CD4-positive, CD25-positive, alpha-beta regulatory T cell (primary cell): ENCODE measurements at regions not wholly inside any gene's neighbourhood (a gene's known extent, or its start where the extent isn't known, plus 50 kb on each side); places are given as distances from the start of the nearest gene placed in this dataset.

Experiments
- ATAC-seq, 2 donors: fragments of 150-1000 bp; cut with Tn5 transposase; one replicate each; pipeline ENCODE4 v1.10.0; 2021; ENCODE audit warnings: low read depth in 2 of 2, moderate number of reproducible peaks in 2 of 2, moderate library complexity in 1 of 2
- DNase-seq, 3 donors: peaks; one replicate each; pipeline versions ENCODE4 v3.0.0 to v3.0.0-alpha.2; 2012 to 2022; ENCODE audit warnings: mixed read lengths in 1 of 3
- H3K27ac ChIP-seq: one replicate; pipeline ENCODE4 v1.7.0; 2013; ENCODE audit warnings: mild to moderate bottlenecking, low read length; ENCODE audit not compliant: insufficient read depth, poor library complexity, severe bottlenecking
- H3K27me3 ChIP-seq: one replicate; pipeline ENCODE4 v1.7.0; 2013; ENCODE audit warnings: low read length; ENCODE audit not compliant: control insufficient read depth, insufficient read depth
- H3K36me3 ChIP-seq: one replicate; pipeline ENCODE4 v1.7.0; 2013; ENCODE audit warnings: mild to moderate bottlenecking, low read length, moderate library complexity; ENCODE audit not compliant: control insufficient read depth, insufficient read depth
- H3K4me1 ChIP-seq: 2 replicates; pipeline ENCODE4 v1.7.0; 2013; ENCODE audit warnings: mild to moderate bottlenecking, low read length; ENCODE audit not compliant: insufficient read depth, control insufficient read depth, poor library complexity, severe bottlenecking
- H3K4me3 ChIP-seq: one replicate; pipeline ENCODE4 v1.7.0; 2013; ENCODE audit warnings: low read depth, mild to moderate bottlenecking, low read length, moderate library complexity
- H3K9me3 ChIP-seq, 2 experiments: 1 replicate in 1 of 2; 2 replicates in 1 of 2; pipeline ENCODE4 v1.7.0; 2013; ENCODE audit warnings: low read length in 2 of 2, mild to moderate bottlenecking in 1 of 2, moderate library complexity in 1 of 2; ENCODE audit not compliant: control insufficient read depth in 2 of 2
- H3K27ac Mint-ChIP-seq, 3 donors: one replicate each; pipeline ENCODE4 v1.8.0; 2020 to 2022; ENCODE audit warnings: mild to moderate bottlenecking in 3 of 3, mixed read lengths in 3 of 3, moderate library complexity in 2 of 3
- H3K27me3 Mint-ChIP-seq: one replicate; pipeline ENCODE4 v1.8.0; 2022; ENCODE audit warnings: mild to moderate bottlenecking, mixed read lengths
- H3K36me3 Mint-ChIP-seq: one replicate; pipeline ENCODE4 v1.8.0; 2020; ENCODE audit warnings: mixed read lengths
- H3K4me1 Mint-ChIP-seq, 4 donors: one replicate each; pipeline ENCODE4 v1.8.0; 2020 to 2022; ENCODE audit warnings: mixed read lengths in 4 of 4, mild to moderate bottlenecking in 1 of 4
- H3K4me3 Mint-ChIP-seq, 4 donors: one replicate each; pipeline ENCODE4 v1.8.0; 2020 to 2022; ENCODE audit warnings: mild to moderate bottlenecking in 4 of 4, mixed read lengths in 4 of 4, moderate library complexity in 3 of 4
- H3K9me3 Mint-ChIP-seq, 7 donors: one replicate each; pipeline ENCODE4 v1.8.0; 2020 to 2022; ENCODE audit warnings: mixed read lengths in 7 of 7, mild to moderate bottlenecking in 3 of 7, moderate library complexity in 2 of 7

- Histone ChIP-seq H3K27ac (no peak overlapping the region), H3K4me3 (no peak overlapping the region), H3K4me1 (no peaks in the 10 kb centered on the region), H3K27me3 (no peaks in the 10 kb centered on the region), H3K9me3 (peaks cover 0 to 13% of the 10 kb centered on the region in 2 experiments), H3K36me3 (no peaks in the 10 kb centered on the region)
- Mint-ChIP-seq H3K9me3 (peaks cover 0 to 22% (median 7%) of the 10 kb centered on the region in 7 donors), H3K36me3 (no peaks in the 10 kb centered on the region), H3K4me3 (no peak overlapping the region), H3K27me3 (no peaks in the 10 kb centered on the region), H3K27ac (no peak overlapping the region), H3K4me1 (no peaks in the 10 kb centered on the region)
- DNase-seq (no peak), ATAC-seq (no peak)
Observed at GRCh38 chr12:17802657-17803641, 287.0 kb downstream of the RERGL start.

- Histone ChIP-seq H3K9me3 (peaks cover 0 to 4% of the 10 kb centered on the region in 2 experiments), H3K27ac (no peak overlapping the region), H3K4me1 (no peaks in the 10 kb centered on the region), H3K27me3 (no peaks in the 10 kb centered on the region), H3K4me3 (no peak overlapping the region), H3K36me3 (no peaks in the 10 kb centered on the region)
- no peaks in the 10 kb centered on the region for H3K36me3 Mint-ChIP-seq
- H3K4me3 Mint-ChIP-seq = no peak overlapping the region
- no peaks in the 10 kb centered on the region for H3K27me3 Mint-ChIP-seq
- no peaks in the 10 kb centered on the region for H3K4me1 Mint-ChIP-seq
- ATAC-seq (no peak), DNase-seq (no peak)
- H3K9me3 Mint-ChIP-seq = peaks cover 0 to 12% (median 7%) of the 10 kb centered on the region in 7 donors
- H3K27ac Mint-ChIP-seq = no peak overlapping the region
Observed at GRCh38 chr12:17793854-17794253, 296.1 kb downstream of the RERGL start.

DNA sequence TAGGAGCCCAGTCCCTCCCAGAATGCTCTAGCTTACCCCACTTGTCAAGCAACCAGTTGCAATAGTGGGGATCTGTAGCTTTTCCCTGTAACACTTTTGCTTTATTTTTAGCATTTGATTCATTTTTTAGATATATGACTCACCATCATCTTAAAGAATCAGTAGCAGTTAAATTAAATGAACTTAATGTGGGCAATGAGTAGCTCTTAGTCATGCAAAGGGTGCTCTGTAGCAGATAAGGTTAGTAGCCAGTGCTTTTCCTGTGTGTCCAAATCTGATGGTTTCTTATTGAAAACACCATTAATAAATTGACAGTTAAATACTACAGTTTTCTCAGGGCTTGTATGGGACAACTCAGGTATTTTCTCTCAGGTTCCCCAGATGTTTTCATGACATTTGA, 311.8 kb downstream of the RERGL start:
- Histone ChIP-seq H3K9me3 (peaks cover 0 to 2% of the 10 kb centered on the region in 2 experiments), H3K4me3 (no peak overlapping the region), H3K27ac (no peak overlapping the region), H3K36me3 (no peaks in the 10 kb centered on the region), H3K4me1 (no peaks in the 10 kb centered on the region), H3K27me3 (no peaks in the 10 kb centered on the region)
- no peak for DNase-seq
- Mint-ChIP-seq H3K4me1 (no peaks in the 10 kb centered on the region), H3K36me3 (no peaks in the 10 kb centered on the region), H3K9me3 (peaks cover 2 to 27% (median 9%) of the 10 kb centered on the region in 7 donors), H3K4me3 (no peak overlapping the region), H3K27ac (no peak overlapping the region), H3K27me3 (no peaks in the 10 kb centered on the region)
- no peak for ATAC-seq

DNA sequence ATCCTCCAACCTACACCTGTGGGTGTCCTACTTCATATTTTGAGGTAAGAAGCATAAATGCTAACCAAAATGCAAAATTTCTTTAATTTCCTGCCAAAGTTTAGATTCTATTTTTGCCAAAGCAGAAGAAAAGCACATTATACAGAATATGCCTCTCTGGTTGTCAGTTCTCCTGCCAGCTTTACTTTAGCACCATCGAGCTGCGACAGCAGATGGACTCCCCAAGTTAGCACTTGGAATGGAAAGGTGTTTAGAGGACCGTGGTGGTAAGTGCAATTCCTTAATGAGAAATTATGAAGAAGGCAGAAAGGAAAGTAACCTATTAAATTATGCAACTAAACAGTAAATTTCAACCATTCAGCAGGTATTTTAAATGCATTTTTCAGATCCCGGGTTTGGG, 326.6 kb downstream of the RERGL start:
- H3K27me3 Mint-ChIP-seq = no peaks in the 10 kb centered on the region
- H3K27me3 ChIP-seq = no peaks in the 10 kb centered on the region
- no peaks in the 10 kb centered on the region for H3K36me3 Mint-ChIP-seq
- H3K9me3 ChIP-seq = peaks cover 0 to 1% of the 10 kb centered on the region in 2 experiments
- H3K27ac ChIP-seq = no peak overlapping the region
- no peaks in the 10 kb centered on the region for H3K4me1 Mint-ChIP-seq
- DNase-seq (no peak), ATAC-seq (no peak)
- no peak overlapping the region for H3K4me3 Mint-ChIP-seq
- H3K4me3 ChIP-seq = no peak overlapping the region
- H3K27ac Mint-ChIP-seq = no peak overlapping the region
- H3K36me3 ChIP-seq = no peaks in the 10 kb centered on the region
- no peaks in the 10 kb centered on the region for H3K4me1 ChIP-seq
- peaks cover 0 to 16% (median 7%) of the 10 kb centered on the region in 7 donors for H3K9me3 Mint-ChIP-seq

DNA sequence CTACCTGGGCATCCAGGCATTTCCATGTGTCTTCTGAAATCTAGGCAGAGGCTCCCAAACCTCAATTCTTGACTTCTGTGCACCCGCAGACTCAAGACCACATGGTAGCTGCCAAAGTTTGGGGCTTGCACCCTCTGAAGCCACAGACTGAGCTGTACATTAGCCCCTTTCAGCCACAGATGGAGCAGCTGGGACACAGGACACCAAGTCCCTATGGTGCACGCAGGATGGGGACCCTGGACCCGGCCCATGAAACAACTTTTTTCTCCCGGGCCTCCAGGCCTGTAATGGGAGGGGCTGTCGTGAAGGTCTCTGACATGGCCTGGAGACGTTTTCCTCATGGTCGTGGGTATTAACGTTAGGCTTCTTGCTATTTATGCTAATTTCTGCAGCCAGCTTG, 330.0 kb downstream of the RERGL start:
- no peak for DNase-seq
- no peaks in the 10 kb centered on the region for H3K36me3 ChIP-seq
- ATAC-seq = no peak
- H3K27ac ChIP-seq = no peak overlapping the region
- H3K4me1 ChIP-seq = no peaks in the 10 kb centered on the region
- H3K9me3 ChIP-seq = no peaks in the 10 kb centered on the region
- Mint-ChIP-seq H3K36me3 (no peaks in the 10 kb centered on the region), H3K9me3 (peaks cover 0 to 27% (median 11%) of the 10 kb centered on the region in 7 donors), H3K4me3 (no peak overlapping the region), H3K4me1 (no peaks in the 10 kb centered on the region), H3K27ac (no peak overlapping the region), H3K27me3 (no peaks in the 10 kb centered on the region)
- no peaks in the 10 kb centered on the region for H3K27me3 ChIP-seq
- H3K4me3 ChIP-seq = no peak overlapping the region
